ENCODE measurements at regions not wholly inside any gene's neighbourhood (a gene's known extent, or its start where the extent isn't known, plus 50 kb on each side); places are given as distances from the start of the nearest gene placed in this dataset.

- DNase-seq (ENCODE audit: low spot score): no peak
These were observed 257.1 kb downstream of the ADAMTS20 start for GRCh38 chr12:43294916-43295315.

- DNase-seq (ENCODE audit: low spot score): no peak
These were observed 257.9 kb downstream of the ADAMTS20 start for GRCh38 chr12:43294147-43294546.

GRCh38 chr12:43293396-43293795 lies 258.6 kb downstream of the ADAMTS20 start:
- DNase-seq (ENCODE audit: low spot score): no peak

- no peak for DNase-seq (ENCODE audit: low spot score)
These were observed 259.3 kb downstream of the ADAMTS20 start for GRCh38 chr12:43292699-43293098.

- DNase-seq (ENCODE audit: low spot score): no peak
These were observed 260.5 kb downstream of the ADAMTS20 start for GRCh38 chr12:43291516-43291915.

GRCh38 chr12:43290836-43291235 lies 261.2 kb downstream of the ADAMTS20 start:
- DNase-seq (ENCODE audit: low spot score): no peak

GRCh38 chr12:43289426-43289801 lies 262.6 kb downstream of the ADAMTS20 start:
- DNase-seq (ENCODE audit: low spot score): no peak

- DNase-seq (ENCODE audit: low spot score): no peak
These were observed 263.2 kb downstream of the ADAMTS20 start for GRCh38 chr12:43288671-43289425.

GRCh38 chr12:43287706-43288383 lies 264.2 kb downstream of the ADAMTS20 start:
- DNase-seq (ENCODE audit: low spot score): no peak

GRCh38 chr12:43286986-43287385 lies 265.0 kb downstream of the ADAMTS20 start:
- no peak for DNase-seq (ENCODE audit: low spot score)

- no peak for DNase-seq (ENCODE audit: low spot score)
These were observed 266.8 kb downstream of the ADAMTS20 start for GRCh38 chr12:43285159-43285598.

- DNase-seq (ENCODE audit: low spot score): no peak
These were observed 267.4 kb downstream of the ADAMTS20 start for GRCh38 chr12:43284486-43285158.

GRCh38 chr12:43283206-43283605 lies 268.8 kb downstream of the ADAMTS20 start:
- no peak for DNase-seq (ENCODE audit: low spot score)

- DNase-seq (ENCODE audit: low spot score): peak; percentile 37
These were observed 269.9 kb downstream of the ADAMTS20 start for GRCh38 chr12:43282106-43282505.

- no peak for DNase-seq (ENCODE audit: low spot score)
These were observed 270.4 kb downstream of the ADAMTS20 start for GRCh38 chr12:43281563-43281962.

- no peak for DNase-seq (ENCODE audit: low spot score)
These were observed 273.5 kb downstream of the ADAMTS20 start for GRCh38 chr12:43278541-43278832.

GRCh38 chr12:43277651-43278540 lies 274.1 kb downstream of the ADAMTS20 start:
- DNase-seq (ENCODE audit: low spot score): no peak

- no peak for DNase-seq (ENCODE audit: low spot score)
These were observed 278.5 kb downstream of the ADAMTS20 start for GRCh38 chr12:43273467-43273866.

GRCh38 chr12:43271659-43272058 lies 280.3 kb downstream of the ADAMTS20 start:
- DNase-seq (ENCODE audit: low spot score): no peak

GRCh38 chr12:43267818-43268217 lies 284.2 kb downstream of the ADAMTS20 start:
- no peak for DNase-seq (ENCODE audit: low spot score)

- no peak for DNase-seq (ENCODE audit: low spot score)
These were observed 290.3 kb downstream of the ADAMTS20 start for GRCh38 chr12:43261701-43262100.

- DNase-seq (ENCODE audit: low spot score): no peak
These were observed 296.4 kb downstream of the ADAMTS20 start for GRCh38 chr12:43255522-43256111.
